ENCODE measurements at regions not wholly inside any gene's neighbourhood (a gene's known extent, or its start where the extent isn't known, plus 50 kb on each side); places are given as distances from the start of the nearest gene placed in this dataset.
"Not testable (repeated sequence)": the region's sequence is repeated elsewhere in the genome, so short reads cannot be mapped to it uniquely, and the experiment has no call there.

DNA sequence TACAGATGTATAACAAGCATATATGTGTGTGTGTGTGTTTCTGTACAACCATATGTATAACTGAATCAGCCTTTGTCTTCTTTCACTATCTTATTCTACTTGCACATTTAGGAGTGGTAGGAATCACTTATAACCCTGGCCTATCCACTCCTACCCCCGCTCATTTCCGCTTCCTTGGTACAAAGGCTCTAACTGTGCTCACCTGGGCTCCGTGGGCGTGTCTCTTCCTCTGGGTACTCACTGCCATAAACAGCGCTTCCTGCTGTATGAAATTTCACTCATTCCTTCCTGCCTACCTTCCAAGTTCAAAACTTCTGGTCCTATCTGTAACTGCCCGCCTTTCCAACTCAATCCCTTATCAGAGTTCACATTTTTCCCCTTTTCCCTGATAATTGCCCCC, 815.5 kb downstream of the EPHA4 start (continued):
- TF ChIP-seq, protein P1, sequence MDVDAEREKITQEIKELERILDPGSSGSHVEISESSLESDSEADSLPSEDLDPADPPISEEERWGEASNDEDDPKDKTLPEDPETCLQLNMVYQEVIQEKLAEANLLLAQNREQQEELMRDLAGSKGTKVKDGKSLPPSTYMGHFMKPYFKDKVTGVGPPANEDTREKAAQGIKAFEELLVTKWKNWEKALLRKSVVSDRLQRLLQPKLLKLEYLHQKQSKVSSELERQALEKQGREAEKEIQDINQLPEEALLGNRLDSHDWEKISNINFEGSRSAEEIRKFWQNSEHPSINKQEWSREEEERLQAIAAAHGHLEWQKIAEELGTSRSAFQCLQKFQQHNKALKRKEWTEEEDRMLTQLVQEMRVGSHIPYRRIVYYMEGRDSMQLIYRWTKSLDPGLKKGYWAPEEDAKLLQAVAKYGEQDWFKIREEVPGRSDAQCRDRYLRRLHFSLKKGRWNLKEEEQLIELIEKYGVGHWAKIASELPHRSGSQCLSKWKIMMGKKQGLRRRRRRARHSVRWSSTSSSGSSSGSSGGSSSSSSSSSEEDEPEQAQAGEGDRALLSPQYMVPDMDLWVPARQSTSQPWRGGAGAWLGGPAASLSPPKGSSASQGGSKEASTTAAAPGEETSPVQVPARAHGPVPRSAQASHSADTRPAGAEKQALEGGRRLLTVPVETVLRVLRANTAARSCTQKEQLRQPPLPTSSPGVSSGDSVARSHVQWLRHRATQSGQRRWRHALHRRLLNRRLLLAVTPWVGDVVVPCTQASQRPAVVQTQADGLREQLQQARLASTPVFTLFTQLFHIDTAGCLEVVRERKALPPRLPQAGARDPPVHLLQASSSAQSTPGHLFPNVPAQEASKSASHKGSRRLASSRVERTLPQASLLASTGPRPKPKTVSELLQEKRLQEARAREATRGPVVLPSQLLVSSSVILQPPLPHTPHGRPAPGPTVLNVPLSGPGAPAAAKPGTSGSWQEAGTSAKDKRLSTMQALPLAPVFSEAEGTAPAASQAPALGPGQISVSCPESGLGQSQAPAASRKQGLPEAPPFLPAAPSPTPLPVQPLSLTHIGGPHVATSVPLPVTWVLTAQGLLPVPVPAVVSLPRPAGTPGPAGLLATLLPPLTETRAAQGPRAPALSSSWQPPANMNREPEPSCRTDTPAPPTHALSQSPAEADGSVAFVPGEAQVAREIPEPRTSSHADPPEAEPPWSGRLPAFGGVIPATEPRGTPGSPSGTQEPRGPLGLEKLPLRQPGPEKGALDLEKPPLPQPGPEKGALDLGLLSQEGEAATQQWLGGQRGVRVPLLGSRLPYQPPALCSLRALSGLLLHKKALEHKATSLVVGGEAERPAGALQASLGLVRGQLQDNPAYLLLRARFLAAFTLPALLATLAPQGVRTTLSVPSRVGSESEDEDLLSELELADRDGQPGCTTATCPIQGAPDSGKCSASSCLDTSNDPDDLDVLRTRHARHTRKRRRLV (CRISPR knock-in tag; IDR thresholded peaks at IDR 0.05) = no peak
- TF ChIP-seq ZNF619 (CRISPR knock-in tag; IDR thresholded peaks at IDR 0.05) = no peak
- no peak for TF ChIP-seq KMT2A (CRISPR knock-in tag; IDR thresholded peaks at IDR 0.05)
- TF ChIP-seq ZNF468 (CRISPR knock-in tag; IDR thresholded peaks at IDR 0.05) = no peak
- TF ChIP-seq, protein P2, sequence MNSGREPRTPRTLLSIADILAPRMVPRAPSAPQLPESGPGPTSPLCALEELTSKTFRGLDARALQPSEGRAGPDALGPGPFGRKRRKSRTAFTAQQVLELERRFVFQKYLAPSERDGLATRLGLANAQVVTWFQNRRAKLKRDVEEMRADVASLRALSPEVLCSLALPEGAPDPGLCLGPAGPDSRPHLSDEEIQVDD (CRISPR knock-in tag; IDR thresholded peaks at IDR 0.05; ENCODE audit: borderline replicate concordance) = no peak
- TF ChIP-seq NFRKB (IDR thresholded peaks at IDR 0.05) = no peak

DNA sequence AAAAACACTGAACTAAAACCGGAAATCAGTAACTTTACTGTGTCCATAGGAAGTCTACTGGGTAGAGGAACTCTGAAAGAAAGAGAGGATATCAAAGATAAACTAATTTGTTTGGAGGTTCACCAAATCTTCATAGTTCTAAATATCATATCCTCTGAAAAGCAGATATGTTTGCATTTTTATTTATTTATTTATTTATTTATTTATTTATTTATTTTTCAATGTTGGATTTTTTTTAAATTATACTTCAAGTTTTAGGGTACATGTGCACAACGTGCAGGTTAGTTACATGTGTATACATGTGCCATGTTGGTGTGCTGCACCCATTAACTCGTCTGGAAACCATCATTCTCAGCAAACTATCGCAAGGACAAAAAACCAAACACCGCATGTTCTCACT, 813.7 kb downstream of the EPHA4 start:
- intact Hi-C loops (cut with micrococcal nuclease; ENCODE audit: unreplicated experiment); CTCF ChIA-PET (ENCODE audit: low intra/inter-chr PET ratio, low total read pairs); H2AFZ ChIP-seq (ENCODE audit: low read length); H3K36me3 ChIP-seq (replicated peaks in 1 of 2; ENCODE audit: control insufficient read depth in 1 of 2, insufficient read depth in 2 of 2, low read length in 2 of 2); H3K27me3 ChIP-seq (ENCODE audit: control insufficient read depth in 1 of 2, insufficient read depth in 2 of 2, low read length in 2 of 2); DNase-seq (ENCODE audit: low spot score); H3K27ac ChIP-seq (ENCODE audit: extremely low read length, insufficient read depth, low read length); in situ Hi-C loops (cut with HindIII; ENCODE audit: extremely low pct_ligation_motif_present, low pct_unique_long_range_greater_than_20kb); H3K4me1 ChIP-seq (ENCODE audit: insufficient read depth, low read length); H3K9ac ChIP-seq (ENCODE audit: insufficient read depth, low read depth, low read length); ATAC-seq; H3K4me2 ChIP-seq (ENCODE audit: low read depth, low read length); H4K20me1 ChIP-seq (ENCODE audit: insufficient read depth, low read length); FAIRE-seq; BruUV-seq (replicated peaks); H3K79me2 ChIP-seq (ENCODE audit: insufficient read depth, low read length); H3K4me3 ChIP-seq (replicated peaks in 1 of 3; ENCODE audit: insufficient read depth in 1 of 3, low read depth in 2 of 3, low read length in 3 of 3); POLR2A ChIA-PET: not testable (repeated sequence)
- peaks cover 52% of the 10 kb centered on the region for H3K9me3 ChIP-seq (ENCODE audit: low read length)
- WGBS (ENCODE audit: low lambda C conversion rate) = 37% methylated on average over 5 of the region's 5 CpGs
